ENCODE measurements at regions not wholly inside any gene's neighbourhood (a gene's known extent, or its start where the extent isn't known, plus 50 kb on each side); places are given as distances from the start of the nearest gene placed in this dataset.
A peak's percentile ranks its signal among the peaks of the same experiment; 100 is the strongest.
"Not testable (repeated sequence)": the region's sequence is repeated elsewhere in the genome, so short reads cannot be mapped to it uniquely, and the experiment has no call there.

GRCh38 chr3:139130390-139131140 lies 85.9 kb upstream of the PRR23C start:
- intact Hi-C loops (cut with DNase I), result no loop called here
- no peak for DNase-seq (ENCODE audit: low spot score)

GRCh38 chr3:139131951-139132350 lies 87.3 kb upstream of the PRR23C start:
- intact Hi-C loops (cut with DNase I), result no loop called here

GRCh38 chr3:139132976-139133375 lies 88.3 kb upstream of the PRR23C start:
- intact Hi-C loops (cut with DNase I), result no loop called here
- DNase-seq (ENCODE audit: low spot score), result no peak

More at GRCh38 chr3:139131951-139132350, 87.3 kb upstream of the PRR23C start:
- DNase-seq (ENCODE audit: low spot score), result no peak

GRCh38 chr3:139134678-139135372 lies 90.1 kb upstream of the PRR23C start:
- intact Hi-C loops (cut with DNase I), result no loop called here
- DNase-seq (ENCODE audit: low spot score), result no peak

GRCh38 chr3:139135657-139136056 lies 91.0 kb upstream of the PRR23C start:
- intact Hi-C loops (cut with DNase I), result no loop called here
- no peak for DNase-seq (ENCODE audit: low spot score)

GRCh38 chr3:139136469-139137202 lies 91.9 kb upstream of the PRR23C start:
- intact Hi-C loops (cut with DNase I), result no loop called here
- DNase-seq (ENCODE audit: low spot score), result no peak

GRCh38 chr3:139140553-139140952 lies 95.9 kb upstream of the PRR23C start:
- intact Hi-C loops (cut with DNase I), result no loop called here
- no peak for DNase-seq (ENCODE audit: low spot score)

GRCh38 chr3:139145980-139146379 lies 101.3 kb upstream of the PRR23C start:
- intact Hi-C loops (cut with DNase I); DNase-seq (ENCODE audit: low spot score): not testable (repeated sequence)

GRCh38 chr3:139151530-139151929 lies 106.8 kb upstream of the PRR23C start:
- intact Hi-C loops (cut with DNase I), result no loop called here
- DNase-seq (ENCODE audit: low spot score), result no peak

GRCh38 chr3:139153434-139153833 lies 108.7 kb upstream of the PRR23C start:
- intact Hi-C loops (cut with DNase I); DNase-seq (ENCODE audit: low spot score): not testable (repeated sequence)

- peak; percentile 66 for DNase-seq (ENCODE audit: low spot score)
- intact Hi-C loops (cut with DNase I), result no loop called here
Observed at GRCh38 chr3:139157161-139157932, 112.7 kb upstream of the PRR23C start.

GRCh38 chr3:139159356-139159755 lies 114.7 kb upstream of the PRR23C start:
- DNase-seq (ENCODE audit: low spot score), result no peak
- intact Hi-C loops (cut with DNase I), result no loop called here

- intact Hi-C loops (cut with DNase I), result loop anchor here in 1 of 2 donors (5.0 kb wide), 1 partner anchor 669 kb away; no protein-coding TSS in a partner anchor
- DNase-seq (ENCODE audit: low spot score), result no peak
Observed at GRCh38 chr3:139173372-139174108, 128.8 kb upstream of the PRR23C start.

- no peak for DNase-seq (ENCODE audit: low spot score)
- intact Hi-C loops (cut with DNase I), result no loop called here
Observed at GRCh38 chr3:139180489-139180888, 135.8 kb upstream of the PRR23C start.

- DNase-seq (ENCODE audit: low spot score), result no peak
- intact Hi-C loops (cut with DNase I), result no loop called here
Observed at GRCh38 chr3:139182143-139182542, 137.5 kb upstream of the PRR23C start.

- no peak for DNase-seq (ENCODE audit: low spot score)
- intact Hi-C loops (cut with DNase I), result no loop called here
Observed at GRCh38 chr3:139182598-139182997, 137.9 kb upstream of the PRR23C start.

GRCh38 chr3:139185527-139185926 lies 140.8 kb upstream of the PRR23C start:
- intact Hi-C loops (cut with DNase I), result no loop called here
- DNase-seq (ENCODE audit: low spot score), result no peak

GRCh38 chr3:139187154-139187553 lies 142.5 kb upstream of the PRR23C start:
- intact Hi-C loops (cut with DNase I), result no loop called here
- DNase-seq (ENCODE audit: low spot score), result no peak

- DNase-seq (ENCODE audit: low spot score), result no peak
- intact Hi-C loops (cut with DNase I), result no loop called here
Observed at GRCh38 chr3:139187648-139188047, 143.0 kb upstream of the PRR23C start.

All from posterior vena cava (tissue), 2 donors.